Astrocyte of the cerebellum (primary cell): ENCODE measurements at regions not wholly inside any gene's neighbourhood (a gene's known extent, or its start where the extent isn't known, plus 50 kb on each side); places are given as distances from the start of the nearest gene placed in this dataset.

ENCODE experiments used
- DNase-seq: peaks from one replicate; pipeline ENCODE4 v3.0.0-alpha.2; 2011; ENCODE audit warnings: low read depth
- H3K4me3 ChIP-seq: 2 replicates; pipeline ENCODE4 v1.5.1; 2011; ENCODE audit warnings: mild to moderate bottlenecking, low read depth, low read length, moderate library complexity
- in situ Hi-C: cut with HindIII; loops from 2 replicates; pipeline ENCODE4 v1.10.0; 2017; ENCODE audit warnings: low sequenced_read_pairs
- TF ChIP-seq, protein P1 (sequence below): IDR thresholded peaks from 2 replicates; pipeline ENCODE4 v1.5.1; 2012; ENCODE audit warnings: low read length, low read depth, moderate library complexity, mild to moderate bottlenecking; ENCODE audit errors: missing control alignments

- no peak for DNase-seq
- TF ChIP-seq, protein P1, sequence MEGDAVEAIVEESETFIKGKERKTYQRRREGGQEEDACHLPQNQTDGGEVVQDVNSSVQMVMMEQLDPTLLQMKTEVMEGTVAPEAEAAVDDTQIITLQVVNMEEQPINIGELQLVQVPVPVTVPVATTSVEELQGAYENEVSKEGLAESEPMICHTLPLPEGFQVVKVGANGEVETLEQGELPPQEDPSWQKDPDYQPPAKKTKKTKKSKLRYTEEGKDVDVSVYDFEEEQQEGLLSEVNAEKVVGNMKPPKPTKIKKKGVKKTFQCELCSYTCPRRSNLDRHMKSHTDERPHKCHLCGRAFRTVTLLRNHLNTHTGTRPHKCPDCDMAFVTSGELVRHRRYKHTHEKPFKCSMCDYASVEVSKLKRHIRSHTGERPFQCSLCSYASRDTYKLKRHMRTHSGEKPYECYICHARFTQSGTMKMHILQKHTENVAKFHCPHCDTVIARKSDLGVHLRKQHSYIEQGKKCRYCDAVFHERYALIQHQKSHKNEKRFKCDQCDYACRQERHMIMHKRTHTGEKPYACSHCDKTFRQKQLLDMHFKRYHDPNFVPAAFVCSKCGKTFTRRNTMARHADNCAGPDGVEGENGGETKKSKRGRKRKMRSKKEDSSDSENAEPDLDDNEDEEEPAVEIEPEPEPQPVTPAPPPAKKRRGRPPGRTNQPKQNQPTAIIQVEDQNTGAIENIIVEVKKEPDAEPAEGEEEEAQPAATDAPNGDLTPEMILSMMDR: no peak
- in situ Hi-C loops: no loop called here
- no peak overlapping the region for H3K4me3 ChIP-seq
Observed at GRCh38 chr10:107546284-107546683, 381.8 kb upstream of the SORCS1 start.

DNA sequence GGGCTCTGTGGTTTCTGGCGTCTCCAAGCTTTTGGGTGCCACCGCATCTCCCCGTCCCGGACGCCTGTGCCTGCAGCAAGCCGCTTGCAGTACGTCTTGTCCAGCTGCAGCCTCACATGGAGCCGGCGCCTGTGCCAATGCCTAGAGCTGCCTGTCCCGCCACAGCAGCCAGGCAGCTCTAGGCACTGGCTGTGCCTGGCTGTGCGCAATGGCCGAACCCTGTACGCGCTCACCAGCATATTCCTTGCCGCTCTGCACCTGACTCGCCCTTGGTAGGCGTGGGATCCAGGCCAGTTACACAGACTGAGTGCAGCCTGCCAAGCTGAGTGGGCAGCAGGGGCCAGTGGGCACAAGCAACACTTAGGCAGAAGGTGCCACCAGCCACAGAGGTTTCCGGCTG, 381.2 kb upstream of the SORCS1 start:
- DNase-seq: no peak
- H3K4me3 ChIP-seq: no peak overlapping the region
- in situ Hi-C loops: no loop called here
- TF ChIP-seq, protein P1: no peak

DNA sequence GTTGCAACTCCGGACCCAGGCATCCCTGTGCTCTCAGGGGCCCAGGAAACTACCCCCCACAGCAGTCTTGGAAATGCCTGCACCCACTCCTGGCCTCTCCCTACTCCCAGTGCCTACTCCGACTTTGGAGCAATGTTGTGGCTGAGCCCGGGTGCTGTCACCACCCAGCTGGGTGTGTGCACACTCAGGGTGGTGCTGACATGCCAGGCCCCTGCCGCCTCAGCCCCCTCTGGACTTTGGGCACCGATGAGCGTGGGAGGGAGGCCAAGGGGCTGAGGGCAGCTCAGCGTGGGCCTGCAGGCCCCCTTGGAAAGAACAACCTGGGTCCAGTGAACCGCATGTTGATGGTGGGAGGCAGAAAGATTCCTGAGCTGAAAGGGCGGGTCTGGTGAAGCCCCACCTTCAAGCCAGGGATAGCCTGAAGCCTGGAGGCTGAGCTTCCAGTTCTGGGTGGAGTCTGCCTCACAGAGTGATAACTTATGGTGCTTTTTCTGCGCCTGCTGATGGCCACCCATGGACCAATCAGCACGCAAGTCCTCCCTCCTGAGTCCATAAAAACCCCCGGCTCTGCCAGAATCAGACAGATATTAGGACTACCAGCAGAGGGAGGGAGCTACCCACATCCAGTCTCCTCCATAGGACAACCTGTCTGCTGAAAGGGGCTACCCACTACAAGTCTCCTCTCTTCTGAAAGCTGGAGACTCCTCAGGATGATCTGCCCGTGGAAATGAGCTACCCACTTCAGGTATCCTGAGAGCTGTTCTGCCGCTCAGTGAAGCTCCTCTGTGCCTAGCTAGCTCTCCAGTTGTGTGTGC, 380.4 kb upstream of the SORCS1 start:
- H3K4me3 ChIP-seq: no peak overlapping the region
- TF ChIP-seq, protein P1: no peak
- in situ Hi-C loops: no loop called here
- no peak for DNase-seq

- no peak for DNase-seq
- no peak overlapping the region for H3K4me3 ChIP-seq
- in situ Hi-C loops: no loop called here
- TF ChIP-seq, protein P1: no peak
Observed at GRCh38 chr10:107542607-107543006, 378.1 kb upstream of the SORCS1 start.

DNA sequence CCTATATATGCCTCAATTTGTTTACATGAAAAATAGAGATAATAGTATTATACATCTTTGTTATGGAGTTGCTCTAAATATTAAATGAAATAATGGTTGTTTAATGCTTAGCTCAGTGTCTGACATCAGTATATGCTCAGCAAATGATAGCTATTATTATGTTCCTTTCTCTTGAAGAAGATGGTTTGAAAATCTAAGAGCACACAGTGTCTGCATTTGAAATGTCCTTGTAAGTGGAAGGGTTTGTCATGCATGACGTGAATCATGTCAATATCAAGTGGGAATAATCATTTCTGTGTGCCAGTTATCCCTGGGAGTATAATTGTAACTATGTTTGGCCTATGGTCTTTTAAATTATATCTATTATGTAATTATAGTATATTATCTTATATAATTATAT, 377.5 kb upstream of the SORCS1 start:
- H3K4me3 ChIP-seq: no peak overlapping the region
- in situ Hi-C loops: no loop called here
- TF ChIP-seq, protein P1: no peak
- no peak for DNase-seq

DNA sequence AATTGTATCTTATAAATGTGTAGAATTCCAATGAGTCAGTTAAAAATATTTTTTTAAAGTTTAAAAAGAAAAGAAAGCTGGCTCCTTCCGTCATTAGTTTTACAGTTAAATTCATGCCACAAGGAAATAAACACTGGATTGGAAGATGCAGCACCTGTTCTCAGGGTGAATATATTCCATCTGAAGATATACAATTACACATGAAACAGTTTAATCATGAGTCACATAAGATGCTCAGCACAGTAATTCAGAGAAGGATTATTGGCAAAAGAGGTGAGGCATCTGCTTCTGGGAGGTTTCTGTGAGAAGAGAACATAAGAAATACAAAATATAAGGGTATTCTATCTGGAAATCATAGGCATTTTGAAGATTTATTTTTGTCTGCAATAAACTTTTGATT, 376.5 kb upstream of the SORCS1 start:
- DNase-seq: no peak
- in situ Hi-C loops: no loop called here
- no peak overlapping the region for H3K4me3 ChIP-seq
- TF ChIP-seq, protein P1: no peak
